H1 (cell line): ENCODE measurements at regions not wholly inside any gene's neighbourhood (a gene's known extent, or its start where the extent isn't known, plus 50 kb on each side); places are given as distances from the start of the nearest gene placed in this dataset.
A peak's percentile ranks its signal among the peaks of the same experiment; 100 is the strongest.

Experiments used
- CTCF ChIA-PET: fragments of 300-600 bp; sonication (Branson Sonifier 250); formaldehyde crosslinking; loops from one replicate; lab custom pipeline; 2021; ENCODE audit not compliant: partially characterized antibody; lab: Charles Lee
- POLR2A ChIA-PET: fragments of 300-600 bp; sonication (Branson Sonifier 250); formaldehyde crosslinking; loops from one replicate; lab custom pipeline; 2021; ENCODE audit warnings: inconsistent platforms; ENCODE audit not compliant: partially characterized antibody; lab: Charles Lee
- DNase-seq, 2 experiments: peaks; one replicate each; pipeline versions ENCODE4 v3.0.0 to v3.0.0-alpha.2; 2010 to 2022; ENCODE audit warnings: low spot score in 2 of 2, low read depth in 1 of 2, mixed read lengths in 1 of 2
- FAIRE-seq: peaks from 2 replicates; lab custom pipeline; 2011; peaks lifted over from hg19 to GRCh38; lab: Jason Lieb, UNC
- H2AFZ ChIP-seq: 2 replicates; pipeline ENCODE4 v1.8.1; 2012; ENCODE audit warnings: low read length, inconsistent platforms
- H2AK5ac ChIP-seq: 2 replicates; pipeline ENCODE4 v1.6.1; 2013; ENCODE audit warnings: low read depth, low read length
- H2BK120ac ChIP-seq: replicated peaks from 2 replicates; pipeline ENCODE3; 2013; ENCODE audit warnings: low read depth, low read length, inconsistent platforms
- H2BK12ac ChIP-seq: 2 replicates; pipeline ENCODE4 v1.6.1; 2013; ENCODE audit warnings: low read depth, low read length
- H2BK15ac ChIP-seq: 2 replicates; pipeline ENCODE4 v1.6.1; 2013; ENCODE audit warnings: low read length
- H2BK20ac ChIP-seq: 2 replicates; pipeline ENCODE4 v1.6.1; 2013; ENCODE audit warnings: low read length
- H2BK5ac ChIP-seq: 2 replicates; pipeline ENCODE4 v1.6.1; 2013; ENCODE audit warnings: low read depth, low read length
- H3K14ac ChIP-seq: 2 replicates; pipeline ENCODE4 v1.6.1; 2013; ENCODE audit warnings: inconsistent platforms; ENCODE audit not compliant: insufficient read length
- H3K18ac ChIP-seq: 2 replicates; pipeline ENCODE4 v1.6.1; 2013; ENCODE audit warnings: low read length; ENCODE audit errors: extremely low read depth
- H3K23ac ChIP-seq: 2 replicates; pipeline ENCODE4 v1.6.1; 2013; ENCODE audit warnings: inconsistent platforms; ENCODE audit not compliant: insufficient read length
- H3K23me2 ChIP-seq: 2 replicates; pipeline ENCODE4 v1.6.1; 2013; ENCODE audit warnings: low read depth, low read length
- H3K27ac ChIP-seq: 2 replicates; pipeline ENCODE4 v1.6.1; 2011; ENCODE audit warnings: low read depth, low read length, inconsistent platforms
- H3K27me3 ChIP-seq, 4 experiments: replicated peaks in 1 of 4; 1 replicate in 1 of 4; 2 replicates in 3 of 4; pipeline versions ENCODE4 v1.6.1 to v1.8.1; 2011 to 2013; ENCODE audit warnings: low read length in 3 of 4, mild to moderate bottlenecking in 3 of 4, inconsistent platforms in 2 of 4, mixed read lengths in 2 of 4, moderate library complexity in 1 of 4; ENCODE audit not compliant: control insufficient read depth in 3 of 4, insufficient read depth in 3 of 4; ENCODE audit errors: extremely low read depth in 1 of 4
- H3K36me3 ChIP-seq, 4 experiments: 2 replicates each; pipeline versions ENCODE4 v1.6.1 to v1.8.1; 2011 to 2013; ENCODE audit warnings: mild to moderate bottlenecking in 4 of 4, low read length in 3 of 4, moderate library complexity in 2 of 4, control low read depth in 1 of 4, inconsistent platforms in 1 of 4; ENCODE audit not compliant: insufficient read depth in 4 of 4, control insufficient read depth in 2 of 4
- H3K4ac ChIP-seq: replicated peaks from 2 replicates; pipeline ENCODE3; 2013; ENCODE audit warnings: low read length, low read depth, mixed read lengths, inconsistent platforms; ENCODE audit not compliant: insufficient read length
- H3K4me1 ChIP-seq, 4 experiments: replicated peaks in 1 of 4; 1 replicate in 1 of 4; 2 replicates in 3 of 4; pipeline versions ENCODE4 v1.6.1 to v1.8.1; 2011 to 2013; ENCODE audit warnings: low read length in 3 of 4, inconsistent platforms in 2 of 4, mixed read lengths in 1 of 4; ENCODE audit not compliant: insufficient read depth in 4 of 4, control insufficient read depth in 3 of 4
- H3K4me2 ChIP-seq, 2 experiments: 2 replicates each; pipeline versions ENCODE4 v1.6.1 to v1.8.1; 2011 to 2013; ENCODE audit warnings: low read depth in 2 of 2, low read length in 2 of 2, control low read depth in 1 of 2, inconsistent platforms in 1 of 2, mild to moderate bottlenecking in 1 of 2; ENCODE audit not compliant: insufficient read depth in 1 of 2
- H3K4me3 ChIP-seq, 4 experiments: fragments of 200-600, 300-600 bp in 1 of 4; sonication (generic), shearing (Covaris generic), sonication (Bioruptor Twin) in 1 of 4; 2 replicates each; pipeline versions ENCODE4 v1.5.1 to v1.8.1; 2011 to 2016; ENCODE audit warnings: low read length in 4 of 4, low read depth in 3 of 4, control low read depth in 2 of 4, inconsistent platforms in 2 of 4, mild to moderate bottlenecking in 2 of 4, mixed read lengths in 1 of 4, moderate library complexity in 1 of 4; ENCODE audit not compliant: insufficient read depth in 2 of 4; ENCODE audit errors: extremely low read depth in 1 of 4
- H3K56ac ChIP-seq: replicated peaks from 2 replicates; pipeline ENCODE3; 2013; ENCODE audit warnings: low read depth, mild to moderate bottlenecking, mixed read lengths, low read length, inconsistent platforms; ENCODE audit not compliant: insufficient read length
- H3K79me1 ChIP-seq: 2 replicates; pipeline ENCODE4 v1.6.1; 2013; ENCODE audit warnings: low read depth, low read length, control low read depth
- H3K79me2 ChIP-seq, 2 experiments: 2 replicates each; pipeline versions ENCODE4 v1.6.1 to v1.8.1; 2012 to 2013; ENCODE audit warnings: low read length in 2 of 2, mild to moderate bottlenecking in 2 of 2, inconsistent platforms in 1 of 2; ENCODE audit not compliant: insufficient read depth in 2 of 2, control insufficient read depth in 1 of 2
- H3K9ac ChIP-seq, 4 experiments: replicated peaks in 1 of 4; 1 replicate in 1 of 4; 2 replicates in 3 of 4; pipeline versions ENCODE4 v1.6.1 to v1.8.1; 2011 to 2013; ENCODE audit warnings: low read depth in 3 of 4, low read length in 3 of 4, control low read depth in 2 of 4, mild to moderate bottlenecking in 2 of 4, moderate library complexity in 2 of 4, inconsistent platforms in 1 of 4; ENCODE audit errors: extremely low read depth in 1 of 4
- H3K9me3 ChIP-seq, 2 experiments: 2 replicates each; pipeline versions ENCODE4 v1.6.1 to v1.8.1; 2012 to 2013; ENCODE audit warnings: mild to moderate bottlenecking in 2 of 2, moderate library complexity in 2 of 2, control low read depth in 1 of 2, inconsistent platforms in 1 of 2, low read depth in 1 of 2, low read length in 1 of 2, mixed read lengths in 1 of 2; ENCODE audit not compliant: insufficient read depth in 2 of 2
- H4K20me1 ChIP-seq, 2 experiments: replicated peaks in 1 of 2; 2 replicates each; pipeline versions ENCODE3 to v1.8.1; 2011 to 2013; ENCODE audit warnings: inconsistent platforms in 2 of 2, low read length in 2 of 2, mild to moderate bottlenecking in 1 of 2; ENCODE audit not compliant: insufficient read depth in 2 of 2, control insufficient read depth in 1 of 2
- H4K5ac ChIP-seq: 2 replicates; pipeline ENCODE4 v1.6.1; 2013; ENCODE audit warnings: low read length, low read depth, mixed read lengths, inconsistent platforms; ENCODE audit not compliant: insufficient read length
- H4K8ac ChIP-seq: 2 replicates; pipeline ENCODE4 v1.8.0; 2013; ENCODE audit warnings: mild to moderate bottlenecking, moderate library complexity, low read length, inconsistent platforms; ENCODE audit not compliant: insufficient read depth; ENCODE audit errors: extremely low read depth
- H4K91ac ChIP-seq: replicated peaks from 2 replicates; pipeline ENCODE3; 2013; ENCODE audit warnings: low read length, mixed read lengths, inconsistent platforms; ENCODE audit not compliant: insufficient read length
- GABPA ChIP-seq: IDR thresholded peaks from 2 replicates; pipeline ENCODE4 v1.6.1; 2011; ENCODE audit warnings: mild to moderate bottlenecking, low read length, moderate library complexity, borderline replicate concordance; ENCODE audit not compliant: insufficient read depth
- RAD21 ChIP-seq, 2 experiments: IDR thresholded peaks in 1 of 2; conservative IDR thresholded peaks in 1 of 2; 2 replicates each; pipeline ENCODE4 v1.6.1; 2011; ENCODE audit warnings: low read depth in 2 of 2, low read length in 2 of 2, improper control_type of control experiment in 1 of 2, inconsistent platforms in 1 of 2, mild to moderate bottlenecking in 1 of 2, moderate library complexity in 1 of 2
- WGBS, 2 experiments: shearing (Covaris generic) in 1 of 2; methylation state at CpG; one replicate each; pipeline versions ENCODE4 v1.1.6 to v1.1.7; 2013 to 2015; ENCODE audit warnings: low lambda C conversion rate in 2 of 2, mixed read lengths in 2 of 2, inconsistent platforms in 1 of 2, low coverage in 1 of 2, missing lambda C conversion rate in 1 of 2; ENCODE audit not compliant: insufficient replicate concordance in 2 of 2, insufficient coverage in 1 of 2, insufficient read length in 1 of 2; ENCODE audit errors: extremely low coverage in 1 of 2, missing lambda C conversion rate in 1 of 2; 5-methylcytosine and 5-hydroxymethylcytosine counted together
- TF ChIP-seq, protein P1 (sequence below), 3 experiments: IDR thresholded peaks; 1 replicate in 2 of 3; 2 replicates in 1 of 3; pipeline versions ENCODE4 v1.5.1 to v1.6.1; 2011; ENCODE audit warnings: low read length in 3 of 3, mild to moderate bottlenecking in 3 of 3, inconsistent platforms in 2 of 3, low read depth in 1 of 3, moderate library complexity in 1 of 3; ENCODE audit not compliant: insufficient read depth in 1 of 3; ENCODE audit errors: control extremely low read depth in 1 of 3

DNA sequence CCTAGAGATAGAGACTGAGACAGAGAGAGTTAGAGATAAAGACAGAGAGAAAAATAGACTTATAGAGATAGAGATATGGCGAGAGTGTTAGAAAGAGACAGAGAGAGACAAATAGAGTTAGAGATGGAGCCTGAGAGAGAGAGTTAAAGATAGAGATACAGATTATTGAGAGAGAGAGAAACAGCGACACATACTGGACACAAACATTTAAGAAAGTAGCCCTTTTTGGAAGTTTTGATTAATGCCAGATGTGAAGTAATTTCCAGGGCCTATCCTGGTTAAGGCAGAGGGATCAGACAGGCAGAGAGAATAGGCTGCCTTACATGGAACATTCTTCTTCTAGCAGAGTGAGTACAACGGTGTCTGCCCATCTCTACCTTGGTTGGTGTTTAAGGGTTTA is 311.6 kb upstream of the CDH7 start:
- H3K79me1 ChIP-seq, result no peaks in the 10 kb centered on the region
- TF ChIP-seq RAD21 (IDR thresholded peaks at IDR 0.05 in 1 of 2, conservative IDR thresholded peaks at IDR 0.05 in 1 of 2; ENCODE audit: low read depth in 2 of 2, low read length in 2 of 2), result peak; percentile 56 to 57
- TF ChIP-seq GABPA, result no peak
- TF ChIP-seq, protein P1, sequence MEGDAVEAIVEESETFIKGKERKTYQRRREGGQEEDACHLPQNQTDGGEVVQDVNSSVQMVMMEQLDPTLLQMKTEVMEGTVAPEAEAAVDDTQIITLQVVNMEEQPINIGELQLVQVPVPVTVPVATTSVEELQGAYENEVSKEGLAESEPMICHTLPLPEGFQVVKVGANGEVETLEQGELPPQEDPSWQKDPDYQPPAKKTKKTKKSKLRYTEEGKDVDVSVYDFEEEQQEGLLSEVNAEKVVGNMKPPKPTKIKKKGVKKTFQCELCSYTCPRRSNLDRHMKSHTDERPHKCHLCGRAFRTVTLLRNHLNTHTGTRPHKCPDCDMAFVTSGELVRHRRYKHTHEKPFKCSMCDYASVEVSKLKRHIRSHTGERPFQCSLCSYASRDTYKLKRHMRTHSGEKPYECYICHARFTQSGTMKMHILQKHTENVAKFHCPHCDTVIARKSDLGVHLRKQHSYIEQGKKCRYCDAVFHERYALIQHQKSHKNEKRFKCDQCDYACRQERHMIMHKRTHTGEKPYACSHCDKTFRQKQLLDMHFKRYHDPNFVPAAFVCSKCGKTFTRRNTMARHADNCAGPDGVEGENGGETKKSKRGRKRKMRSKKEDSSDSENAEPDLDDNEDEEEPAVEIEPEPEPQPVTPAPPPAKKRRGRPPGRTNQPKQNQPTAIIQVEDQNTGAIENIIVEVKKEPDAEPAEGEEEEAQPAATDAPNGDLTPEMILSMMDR (IDR thresholded peaks at IDR 0.05; ENCODE audit: control extremely low read depth in 1 of 3, insufficient read depth in 1 of 3, low read depth in 1 of 3, low read length in 3 of 3), result peak in 1 of 3 experiments; percentile 24; a peak in 2 of 4 replicates
- TF ChIP-seq, all 59 proteins: peak for 2
- Histone ChIP-seq H2AK5ac (no peak overlapping the region), H3K27ac (no peak overlapping the region), H3K4me3 (no peak overlapping the region), H3K23me2 (no peaks in the 10 kb centered on the region), H3K79me2 (no peaks in the 10 kb centered on the region), H2BK20ac (no peak overlapping the region), H4K20me1 (no peaks in the 10 kb centered on the region), H3K14ac (no peak overlapping the region), H3K36me3 (no peaks in the 10 kb centered on the region), H4K5ac (no peak overlapping the region), H3K4ac (no peak overlapping the region), H3K23ac (no peak overlapping the region), H3K9me3 (no peaks in the 10 kb centered on the region), H2BK15ac (no peak overlapping the region), H3K4me1 (no peaks in the 10 kb centered on the region), H3K27me3 (no peaks in the 10 kb centered on the region), H2BK5ac (no peak overlapping the region), H3K18ac (no peak overlapping the region), H3K56ac (no peak overlapping the region), H2BK12ac (no peak overlapping the region), H4K8ac (no peak overlapping the region), H4K91ac (no peak overlapping the region), H3K9ac (no peak overlapping the region), H3K4me2 (no peak overlapping the region), H2AFZ (no peak overlapping the region), H2BK120ac (no peak overlapping the region)
- DNase-seq, result no peak
- POLR2A ChIA-PET, result no interaction called here
- 69 to 100% methylated on average over 1 to 3 of the region's 3 CpGs for WGBS, 2 experiments
- CTCF ChIA-PET, result no interaction called here
- FAIRE-seq, result no peak
